Fibroblast of gingiva (primary cell): ENCODE measurements at regions not wholly inside any gene's neighbourhood (a gene's known extent, or its start where the extent isn't known, plus 50 kb on each side); places are given as distances from the start of the nearest gene placed in this dataset.
"Not testable (repeated sequence)": the region's sequence is repeated elsewhere in the genome, so short reads cannot be mapped to it uniquely, and the experiment has no call there.

Experiments used
- DNase-seq: peaks from one replicate; pipeline ENCODE4 v3.0.0-alpha.2; 2011; ENCODE audit warnings: low read depth

- no peak for DNase-seq
These were observed 50.9 kb upstream of the UBASH3B start for GRCh38 chr11:122604621-122605020.

GRCh38 chr11:122601141-122602125 lies 54.1 kb upstream of the UBASH3B start:
- peak; percentile 61 for DNase-seq

GRCh38 chr11:122600290-122600689 lies 55.2 kb upstream of the UBASH3B start:
- no peak for DNase-seq

GRCh38 chr11:122599434-122599833 lies 56.1 kb upstream of the UBASH3B start:
- DNase-seq: no peak

GRCh38 chr11:122598971-122599370 lies 56.6 kb upstream of the UBASH3B start:
- DNase-seq: no peak

GRCh38 chr11:122597511-122597910 lies 58.0 kb upstream of the UBASH3B start:
- DNase-seq: no peak

- no peak for DNase-seq
These were observed 60.4 kb upstream of the UBASH3B start for GRCh38 chr11:122594986-122595645.

GRCh38 chr11:122593473-122594420 lies 61.8 kb upstream of the UBASH3B start:
- no peak for DNase-seq

- DNase-seq: no peak
These were observed 62.9 kb upstream of the UBASH3B start for GRCh38 chr11:122592641-122593040.

GRCh38 chr11:122584670-122585069 lies 70.9 kb upstream of the UBASH3B start:
- no peak for DNase-seq

- not testable (repeated sequence) for DNase-seq
These were observed 75.5 kb upstream of the UBASH3B start for GRCh38 chr11:122580071-122580470.

- no peak for DNase-seq
These were observed 77.2 kb upstream of the UBASH3B start for GRCh38 chr11:122578171-122578825.

- DNase-seq: no peak
These were observed 82.9 kb upstream of the UBASH3B start for GRCh38 chr11:122572592-122572991.

GRCh38 chr11:122563761-122564160 lies 91.8 kb upstream of the UBASH3B start:
- no peak for DNase-seq

- no peak for DNase-seq
These were observed 95.7 kb upstream of the UBASH3B start for GRCh38 chr11:122559734-122560382.

- not testable (repeated sequence) for DNase-seq
These were observed 96.3 kb upstream of the UBASH3B start for GRCh38 chr11:122559218-122559617.

- DNase-seq: not testable (repeated sequence)
These were observed 98.4 kb upstream of the UBASH3B start for GRCh38 chr11:122557163-122557562.

- DNase-seq: no peak
These were observed 98.9 kb upstream of the UBASH3B start for GRCh38 chr11:122556605-122557004.

- DNase-seq: no peak
These were observed 117.5 kb upstream of the UBASH3B start for GRCh38 chr11:122538060-122538459.

- no peak for DNase-seq
These were observed 130.6 kb upstream of the UBASH3B start for GRCh38 chr11:122524898-122525297.
